ENCODE measurements at regions not wholly inside any gene's neighbourhood (a gene's known extent, or its start where the extent isn't known, plus 50 kb on each side); places are given as distances from the start of the nearest gene placed in this dataset.

GRCh38 chr1:5620418-5620817 lies 371.8 kb downstream of the NPHP4 start:
- no peak for TF ChIP-seq POLR2A (IDR thresholded peaks at IDR 0.05)
- TF ChIP-seq CTCF (IDR thresholded peaks at IDR 0.05) = no peak
